Amniotic epithelial cell (primary cell): ENCODE measurements at regions not wholly inside any gene's neighbourhood (a gene's known extent, or its start where the extent isn't known, plus 50 kb on each side); places are given as distances from the start of the nearest gene placed in this dataset.
"Not testable (repeated sequence)": the region's sequence is repeated elsewhere in the genome, so short reads cannot be mapped to it uniquely, and the experiment has no call there.

ENCODE experiments used
- DNase-seq: peaks from one replicate; pipeline ENCODE4 v3.0.0-alpha.2; 2010; ENCODE audit warnings: low read depth

DNA sequence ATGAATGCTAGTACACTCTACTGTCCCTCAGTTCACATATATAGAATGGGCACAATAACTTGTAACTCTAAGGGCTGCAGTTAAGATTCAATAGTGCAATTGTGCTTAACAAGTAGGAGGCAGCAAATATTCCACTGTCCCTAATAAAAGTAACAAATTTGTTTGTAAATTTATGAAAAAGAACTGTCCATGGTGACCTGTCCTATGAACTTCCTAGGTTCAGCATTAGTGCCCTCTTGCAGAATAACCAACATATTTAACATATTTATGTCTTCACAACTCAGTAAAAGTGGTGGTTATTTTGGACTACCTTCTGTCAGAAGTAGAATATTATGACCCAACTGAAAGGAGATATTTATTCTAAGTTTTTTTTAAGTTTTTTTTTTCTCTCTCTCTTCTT lies 327.8 kb downstream of the CENPW start:
- DNase-seq: no peak

DNA sequence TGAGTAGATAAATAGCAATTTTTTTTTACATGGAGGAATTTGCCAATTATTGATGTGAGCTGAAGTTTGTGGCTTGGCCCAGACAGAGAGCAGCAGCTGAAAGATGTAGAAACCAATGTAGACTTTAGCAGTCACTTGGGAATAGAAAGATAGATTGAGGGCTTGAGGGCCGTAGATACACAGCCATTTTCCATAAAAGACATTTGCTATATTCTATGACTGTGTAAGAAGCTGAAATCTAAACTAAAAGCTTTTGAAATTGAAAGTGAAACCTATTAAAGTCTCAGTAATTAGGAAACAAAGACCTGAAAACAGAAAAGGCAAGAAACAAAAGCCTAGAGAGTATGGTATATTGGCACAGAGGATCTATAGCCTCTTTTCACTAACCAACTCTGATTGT lies 332.7 kb downstream of the CENPW start:
- DNase-seq: no peak

DNA sequence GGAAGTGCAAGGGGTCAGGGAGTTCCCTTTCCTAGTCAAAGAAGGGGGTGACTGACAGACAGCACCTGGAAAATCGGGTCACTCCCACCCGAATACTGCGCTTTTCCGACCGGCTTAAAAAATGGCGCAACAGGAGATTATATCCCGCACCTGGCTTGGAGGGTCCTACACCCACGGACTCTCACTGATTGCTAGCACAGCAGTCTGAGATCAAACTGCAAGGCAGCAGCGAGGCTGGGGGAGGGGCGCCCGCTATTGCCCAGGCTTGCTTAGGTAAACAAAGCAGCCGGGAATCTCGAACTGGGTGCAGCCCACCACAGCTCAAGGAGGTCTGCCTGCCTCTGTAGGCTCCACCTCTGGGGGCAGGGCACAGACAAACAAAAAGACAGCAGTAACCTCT lies 333.8 kb downstream of the CENPW start:
- not testable (repeated sequence) for DNase-seq

DNA sequence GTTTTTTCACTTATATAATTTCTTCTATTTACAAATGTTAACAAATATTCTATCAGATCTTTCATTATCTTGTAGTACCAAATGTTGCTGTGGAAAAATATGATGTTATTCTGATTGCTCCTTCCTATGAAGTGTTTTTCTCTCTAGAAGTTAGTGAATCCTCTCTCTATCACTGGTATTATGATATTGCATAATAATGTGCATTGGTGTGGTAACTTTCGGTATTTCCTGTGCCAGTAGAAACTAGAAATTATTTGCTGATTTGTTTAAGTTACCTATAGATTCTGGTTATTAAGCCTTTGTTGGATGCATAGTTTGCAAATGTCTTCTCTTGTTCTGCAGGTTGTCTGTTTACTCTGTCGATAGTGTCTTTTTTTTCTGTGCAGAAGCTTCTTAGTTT lies 342.5 kb downstream of the CENPW start:
- DNase-seq: peak; percentile 54

DNA sequence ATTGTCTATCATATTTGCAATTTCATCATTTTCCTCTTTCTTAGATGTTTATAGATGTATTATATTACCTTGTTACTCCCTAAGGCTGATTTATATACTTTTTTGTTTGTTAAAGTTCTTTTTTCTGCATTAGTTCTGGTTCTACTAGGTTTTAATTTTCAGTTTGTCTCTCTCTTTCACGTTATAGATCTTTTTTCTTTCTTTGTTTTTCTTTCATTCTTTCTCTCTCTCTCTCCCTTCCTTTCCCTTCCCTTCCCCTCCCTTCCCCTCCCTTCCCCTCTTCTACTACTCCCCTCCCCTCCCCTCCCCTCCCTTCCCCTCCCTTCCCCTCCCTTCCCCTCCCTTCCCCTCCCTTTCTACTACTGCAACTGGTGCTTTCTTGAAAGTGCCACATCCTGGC lies 345.3 kb downstream of the CENPW start:
- DNase-seq: no peak

DNA sequence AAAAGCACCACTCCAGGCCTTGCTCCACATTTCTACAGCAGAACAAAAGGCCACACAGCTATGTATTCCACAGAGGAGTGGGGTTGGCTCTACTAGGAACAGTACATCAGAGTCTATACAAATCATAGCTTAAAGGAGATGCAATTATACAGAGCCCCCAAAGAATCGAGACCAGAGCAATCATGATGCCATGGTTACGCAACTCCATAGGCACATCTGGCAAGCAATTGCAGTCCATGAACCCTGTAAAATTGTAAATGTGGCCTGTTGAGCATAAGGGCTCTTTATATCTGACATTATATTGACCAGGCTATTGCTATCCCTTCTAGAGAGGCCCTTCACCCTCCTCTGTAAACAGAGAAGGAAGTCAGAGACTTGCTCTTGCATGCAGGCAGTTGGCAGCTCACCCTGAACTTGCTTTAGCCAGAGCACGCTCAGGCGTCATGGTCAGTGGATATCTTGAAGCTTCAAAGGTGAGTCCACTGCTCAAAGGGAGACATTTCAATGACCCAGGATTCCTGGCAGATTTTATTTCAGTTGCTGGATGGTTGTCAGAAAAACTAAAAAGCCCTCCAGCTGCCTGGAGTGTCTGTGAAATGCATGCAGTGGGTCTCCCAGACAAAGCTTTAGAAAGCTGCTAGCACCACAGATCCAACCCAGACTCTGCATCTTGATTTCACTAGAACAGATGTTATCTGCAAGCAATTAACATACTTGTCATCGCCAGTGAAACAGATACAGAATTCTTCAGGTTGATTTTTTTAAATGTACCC lies 357.2 kb downstream of the CENPW start:
- no peak for DNase-seq

DNA sequence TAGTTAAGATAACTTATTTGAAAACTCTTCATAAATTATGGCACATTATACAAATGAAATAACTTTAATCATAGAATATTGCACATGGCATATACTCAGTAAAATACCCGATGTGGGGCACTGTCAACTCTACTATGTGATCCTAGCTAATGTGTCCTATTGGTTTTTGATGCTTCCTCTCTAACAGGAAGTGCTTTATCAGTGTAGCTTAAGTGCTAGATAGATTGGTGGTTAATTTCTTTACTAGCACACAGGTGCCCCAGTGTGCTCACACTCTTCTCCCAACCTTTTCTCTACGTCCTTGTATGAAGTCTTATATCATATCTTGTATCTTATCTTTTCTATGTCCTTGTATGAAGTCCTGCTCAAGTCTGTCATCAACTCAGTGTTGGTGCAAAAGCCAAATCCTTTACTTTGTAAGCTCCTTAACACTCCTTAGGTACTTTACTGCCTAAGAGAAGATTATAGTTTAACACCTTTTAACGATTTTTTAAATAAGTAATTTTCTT lies 358.9 kb downstream of the CENPW start:
- DNase-seq: no peak

DNA sequence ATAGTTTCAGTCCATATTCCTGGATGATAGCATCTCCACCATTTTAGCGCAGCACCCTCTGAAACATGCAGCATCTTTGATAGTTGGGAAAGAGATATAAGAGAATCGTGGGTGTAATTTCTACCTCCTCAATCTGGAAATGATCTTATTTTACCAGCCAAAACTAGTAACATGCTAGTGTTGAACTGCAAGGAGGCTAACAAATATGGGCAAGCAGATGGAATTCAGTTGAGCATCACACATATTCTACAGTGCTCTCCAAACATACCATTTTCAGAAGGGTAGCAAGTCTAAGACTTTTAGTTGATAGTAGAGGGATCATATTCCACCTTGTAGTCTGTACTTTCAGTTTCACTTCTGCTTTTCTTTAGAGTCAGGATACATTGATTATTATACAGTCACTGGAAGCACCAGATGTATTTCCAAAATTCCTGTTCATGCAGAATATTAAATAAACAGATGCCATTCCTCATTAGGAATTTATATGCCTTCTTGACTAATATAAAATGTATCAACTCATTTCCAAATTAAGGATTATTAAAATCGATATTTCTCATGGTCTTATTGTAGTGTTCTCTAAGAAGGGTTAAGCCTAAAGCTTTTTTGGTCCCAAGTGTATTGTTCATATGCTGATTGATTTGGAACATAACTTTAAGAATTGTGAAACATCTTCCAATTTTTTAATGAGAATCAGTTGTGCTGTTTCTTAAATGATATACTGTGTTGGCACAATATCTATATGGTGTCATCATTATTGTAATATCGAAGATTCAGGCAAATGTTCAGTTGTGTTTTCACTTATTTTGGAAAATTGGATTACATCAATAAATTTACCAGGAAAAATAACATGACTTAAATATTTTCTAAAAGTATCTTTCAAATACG lies 362.0 kb downstream of the CENPW start:
- no peak for DNase-seq

DNA sequence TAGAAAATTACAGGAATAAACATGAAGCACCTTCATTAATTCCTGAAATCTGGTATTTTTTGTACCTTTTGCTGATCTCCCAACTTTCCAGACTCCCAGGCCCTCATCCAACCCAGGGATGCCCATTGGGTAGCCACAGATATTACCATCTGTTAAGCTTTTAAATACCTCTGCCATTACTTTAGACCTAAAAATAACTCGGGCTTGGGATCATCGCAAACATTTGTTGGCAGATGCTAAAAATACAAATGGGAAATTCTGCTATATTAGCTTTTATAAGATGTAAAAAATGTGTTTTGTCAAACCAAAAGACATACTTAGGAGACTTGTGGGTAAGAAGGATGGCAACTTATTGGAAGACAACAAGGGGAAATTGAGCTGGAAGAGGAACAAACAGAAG lies 376.1 kb downstream of the CENPW start:
- DNase-seq: no peak

DNA sequence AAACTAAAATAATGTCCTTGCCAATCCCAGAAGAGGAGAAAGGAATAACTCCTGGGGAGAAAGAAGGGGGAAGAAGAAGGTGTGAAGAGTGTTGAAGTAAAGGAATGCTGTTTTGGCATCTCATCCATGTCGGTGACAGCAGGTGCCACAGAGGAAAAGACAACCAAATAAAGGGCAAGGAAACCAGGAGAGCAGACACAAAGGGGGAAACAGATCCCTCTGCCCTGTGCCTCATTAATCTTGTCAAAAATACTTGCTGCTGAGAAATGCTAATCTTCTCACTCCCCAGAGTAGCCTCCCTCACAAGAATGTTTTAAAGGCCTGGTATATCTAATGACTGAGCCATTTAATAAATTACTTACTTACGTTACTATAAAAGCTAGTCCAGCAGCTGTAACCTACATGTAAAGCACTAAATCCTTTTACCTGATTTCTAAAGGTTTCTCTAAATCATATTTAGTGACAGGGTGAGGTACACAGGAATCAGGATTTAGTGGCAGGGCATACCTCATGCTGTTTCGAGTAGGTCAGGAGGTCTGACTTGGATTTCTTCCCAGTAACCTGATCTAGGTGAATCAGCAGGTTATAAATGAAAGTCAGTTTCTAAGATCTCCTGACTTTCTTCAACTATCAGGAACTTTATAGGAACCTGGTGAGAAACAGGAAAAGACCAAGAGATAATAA lies 377.1 kb downstream of the CENPW start:
- DNase-seq: no peak

DNA sequence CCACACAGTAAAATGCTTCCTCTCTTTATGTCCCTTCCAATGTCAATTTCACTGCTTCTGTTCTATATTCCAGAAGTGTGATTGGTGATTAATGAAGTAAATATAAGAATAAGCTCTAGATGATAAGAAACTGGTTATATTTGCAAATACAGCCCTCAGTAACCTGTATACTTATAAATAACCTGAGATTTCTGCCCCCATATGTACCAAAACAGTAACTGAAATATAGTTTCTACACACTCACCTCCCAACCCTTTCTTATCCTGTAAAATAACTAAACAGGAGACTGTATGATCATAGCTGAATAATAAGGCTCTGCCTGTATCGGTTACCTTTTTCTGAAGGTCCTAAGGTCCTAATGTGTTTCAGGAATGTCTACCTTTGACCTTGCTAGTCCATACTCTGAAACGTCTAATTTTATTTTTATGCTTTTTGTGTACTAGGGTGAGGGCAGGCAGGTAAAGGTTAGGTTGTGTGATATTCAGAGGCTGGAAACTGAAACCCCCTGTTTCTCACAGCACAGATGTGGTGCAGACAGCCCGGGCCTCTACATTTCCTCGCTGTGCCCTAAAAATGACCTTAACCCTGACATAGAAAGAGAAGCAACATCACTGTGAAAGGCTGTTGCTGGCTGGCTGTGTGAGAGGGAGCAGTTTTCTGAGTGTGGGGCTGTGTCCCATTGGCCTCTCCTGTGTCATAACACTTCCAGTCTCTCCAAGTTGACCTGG lies 378.8 kb downstream of the CENPW start:
- DNase-seq: no peak

DNA sequence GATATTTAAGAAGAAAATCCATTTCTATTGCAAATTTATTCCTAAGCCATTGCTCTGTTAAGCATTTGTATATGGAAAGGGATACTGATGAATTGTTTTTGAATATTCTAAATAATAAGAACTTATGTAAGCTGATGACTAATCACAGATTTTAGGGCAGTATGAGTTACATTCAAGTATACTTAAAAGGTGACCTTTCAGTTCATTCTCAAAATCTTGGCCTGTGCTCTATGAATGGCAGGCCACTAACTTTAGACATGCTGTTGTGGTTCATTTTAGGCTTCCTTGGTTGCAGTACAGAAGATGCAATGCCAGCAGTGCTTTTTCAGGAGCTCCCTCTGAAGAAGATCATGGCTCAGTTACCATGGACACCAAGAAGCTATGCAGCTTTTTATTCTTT lies 380.4 kb downstream of the CENPW start:
- DNase-seq: no peak

DNA sequence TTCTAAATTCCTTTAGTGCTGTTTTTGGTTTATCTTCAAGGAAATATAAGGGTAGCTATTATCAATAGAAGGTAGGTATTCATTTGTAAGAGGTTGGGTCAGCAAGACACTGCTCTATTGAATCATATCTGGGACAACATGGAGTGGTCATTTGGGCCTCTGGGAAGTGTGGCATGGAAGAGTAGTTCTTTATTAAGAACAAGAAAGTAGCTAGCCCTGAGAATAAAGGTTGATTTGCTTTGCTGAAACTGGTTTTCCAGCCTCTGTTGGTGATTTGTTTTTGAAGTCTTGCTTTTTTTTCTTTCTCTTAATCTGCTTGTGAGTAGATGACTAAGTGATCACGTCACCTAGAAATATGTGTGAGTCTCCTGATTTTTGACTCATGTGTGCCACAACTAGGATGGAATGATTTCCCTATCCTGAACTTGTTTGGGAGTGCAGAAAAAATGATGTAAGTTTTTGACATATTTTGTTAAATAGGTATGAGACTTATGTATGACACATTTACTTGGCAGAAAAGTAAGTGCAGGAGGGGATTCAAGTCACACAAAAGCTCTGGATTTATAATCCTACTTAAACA lies 381.8 kb downstream of the CENPW start:
- peak; percentile 93 for DNase-seq

DNA sequence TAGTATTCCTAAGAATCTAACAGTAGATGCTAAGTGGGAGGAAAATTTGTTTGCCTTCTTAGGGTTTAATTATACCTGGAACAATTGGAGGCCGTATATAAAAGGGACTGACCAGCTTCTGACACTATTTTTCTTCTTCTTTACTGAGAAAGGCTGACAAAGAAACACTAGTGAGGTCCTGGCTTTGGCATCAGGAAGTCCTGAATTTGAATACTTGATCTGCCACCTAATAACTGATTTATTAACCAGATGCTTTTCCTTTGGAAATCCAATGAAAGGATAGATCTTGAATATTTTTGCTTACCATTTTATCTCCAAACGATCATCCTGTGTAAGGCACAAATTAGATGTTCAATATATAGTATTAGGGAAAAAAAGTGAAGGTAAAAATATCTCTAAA lies 382.5 kb downstream of the CENPW start:
- no peak for DNase-seq

DNA sequence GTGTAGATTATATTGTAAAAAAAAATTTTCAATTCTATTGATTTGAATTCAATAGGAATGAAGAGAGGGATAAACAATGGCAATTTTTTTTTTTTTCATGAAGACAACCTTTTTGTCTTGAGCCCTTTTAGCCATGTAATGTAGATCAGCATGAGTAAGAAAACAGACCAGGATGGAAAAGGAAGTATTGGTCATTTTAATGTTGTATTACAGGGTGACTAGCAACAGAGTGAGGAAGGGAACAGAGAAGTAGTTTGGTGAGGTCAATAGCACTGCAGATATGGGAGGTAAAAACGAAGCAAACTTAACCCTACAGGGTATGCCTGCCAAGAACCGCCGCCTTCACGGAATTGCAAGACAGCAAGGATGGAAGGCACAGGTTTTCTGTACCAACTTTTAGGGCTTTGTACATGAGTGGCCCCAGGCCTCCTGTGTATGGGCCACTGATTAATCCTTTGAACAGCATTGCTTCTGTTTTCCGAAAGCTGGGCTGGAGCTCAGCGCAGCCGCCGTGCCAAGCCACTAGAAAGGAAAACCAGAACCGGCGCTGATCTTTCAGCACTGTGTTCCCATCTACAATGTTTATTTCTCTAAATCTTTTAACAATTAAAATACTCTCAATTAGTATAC lies 383.7 kb downstream of the CENPW start:
- no peak for DNase-seq

DNA sequence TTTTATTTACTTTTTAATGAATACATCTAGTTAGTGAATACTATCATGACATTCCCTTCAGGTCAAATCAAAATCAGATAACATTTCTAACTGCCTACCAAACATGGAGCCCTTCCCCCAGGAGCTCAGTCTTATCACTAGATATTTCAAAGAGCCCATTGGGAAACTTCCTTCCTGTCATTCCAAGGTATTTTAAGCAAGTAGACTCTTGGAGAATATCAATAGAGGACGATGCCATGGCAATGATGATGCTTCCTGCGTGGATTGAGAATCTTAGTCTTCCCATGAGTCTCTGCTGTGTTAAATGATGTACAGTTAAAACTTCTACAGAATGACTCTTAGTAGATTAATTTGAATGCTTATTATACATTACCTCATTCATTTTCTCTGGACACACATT lies 384.9 kb downstream of the CENPW start:
- DNase-seq: no peak

DNA sequence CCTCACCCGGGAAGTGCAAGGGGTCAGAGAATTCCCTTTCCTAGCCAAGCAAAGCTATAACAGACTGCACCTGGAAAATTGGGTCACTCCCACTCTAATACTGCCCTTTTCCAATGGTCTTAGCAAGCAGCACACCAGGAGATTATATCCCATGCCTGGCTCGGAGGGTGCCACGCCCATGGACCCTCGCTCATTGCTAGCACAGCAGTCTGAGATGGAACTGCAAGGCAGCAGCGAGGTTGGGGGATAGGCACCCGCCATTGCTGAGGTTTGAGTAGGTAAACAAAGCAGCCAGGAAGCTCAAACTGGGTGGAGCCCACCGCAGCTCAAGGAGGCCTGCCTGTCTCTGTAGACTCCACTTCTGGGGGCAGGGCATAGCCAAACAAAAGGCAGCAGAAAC lies 386.5 kb downstream of the CENPW start:
- not testable (repeated sequence) for DNase-seq

DNA sequence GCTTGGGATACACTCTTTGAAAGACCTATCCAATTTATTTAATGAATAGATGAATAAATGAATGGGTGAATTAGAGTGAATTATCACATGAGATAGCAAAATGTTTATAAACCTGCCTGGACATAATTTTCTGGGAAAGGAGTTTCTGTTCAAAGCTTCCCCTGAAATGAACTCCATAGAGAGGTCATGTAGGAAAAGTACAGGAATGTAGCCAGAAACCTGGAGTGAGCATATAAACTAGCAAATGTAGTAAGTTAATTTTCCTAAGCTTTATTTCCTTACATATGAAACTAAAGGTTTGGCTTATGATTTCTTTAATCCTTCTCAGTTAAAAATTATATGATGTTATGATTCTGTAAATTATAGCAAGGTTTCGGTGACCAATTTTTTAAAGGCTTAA lies 380.3 kb upstream of the RSPO3 start:
- DNase-seq: no peak

DNA sequence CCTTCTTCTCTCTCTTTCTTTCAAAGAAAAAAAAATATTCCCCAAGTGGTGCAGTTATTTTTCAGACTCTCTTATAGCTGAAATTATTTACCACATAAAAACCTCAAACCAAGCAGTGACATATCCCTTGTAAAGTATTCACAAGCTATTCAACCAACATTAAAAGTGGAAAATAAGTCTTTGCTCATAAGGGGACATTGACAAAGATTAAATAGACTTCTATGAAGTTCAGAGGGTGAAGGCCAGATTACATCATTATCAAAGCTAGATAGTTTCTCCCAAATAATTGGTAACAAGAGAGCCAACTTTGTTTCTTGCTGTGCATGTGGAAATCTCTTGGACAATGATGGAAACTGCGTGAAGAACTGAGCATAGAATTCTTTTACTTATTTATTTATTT lies 379.8 kb upstream of the RSPO3 start:
- no peak for DNase-seq

DNA sequence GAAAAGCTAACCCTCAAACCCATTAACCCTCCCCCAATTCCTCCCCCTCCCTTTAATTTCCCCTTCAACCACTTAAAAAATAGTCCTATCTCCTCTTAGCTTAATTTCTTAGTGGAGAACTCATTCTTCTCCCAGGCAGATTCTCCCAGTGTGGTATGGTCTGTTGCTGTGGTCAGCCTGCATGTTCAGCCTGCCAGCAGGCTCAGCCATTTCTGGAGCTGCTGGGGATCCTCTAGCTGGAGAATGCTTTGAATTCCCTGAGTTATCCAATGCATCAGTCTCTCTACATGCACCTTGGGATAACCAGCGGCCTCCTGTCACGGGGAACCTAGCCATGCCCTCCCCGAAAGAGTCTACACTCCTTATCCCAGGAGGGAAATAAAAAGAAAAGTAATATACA lies 375.4 kb upstream of the RSPO3 start:
- DNase-seq: peak; percentile 5
